GM23338 (cell line): ENCODE measurements at regions not wholly inside any gene's neighbourhood (a gene's known extent, or its start where the extent isn't known, plus 50 kb on each side); places are given as distances from the start of the nearest gene placed in this dataset.

Experiments
- ATAC-seq: fragments of 200-7000 bp; cut with Tn5 transposase; 3 replicates; pipeline ENCODE4 v1.9.1; 2020
- DNase-seq: peaks from one replicate; pipeline ENCODE4 v3.0.0-alpha.2; 2015; ENCODE audit warnings: low spot score
- H2AFZ ChIP-seq: fragments of 200-600 bp; sonication (generic); 2 replicates; pipeline ENCODE4 v1.8.0; 2016; ENCODE audit warnings: antibody characterized with exemption, mild to moderate bottlenecking, moderate library complexity
- H3F3A ChIP-seq: fragments of 200-600 bp; sonication (generic); replicated peaks from 2 replicates; pipeline ENCODE4 v1.8.0; 2017; ENCODE audit warnings: antibody characterized with exemption, mixed run types, low read depth
- H3K27ac ChIP-seq: fragments of 200-600 bp; sonication (generic); 2 replicates; pipeline ENCODE4 v1.6.1; 2016; ENCODE audit warnings: low read depth
- H3K27me3 ChIP-seq: fragments of 200-600 bp; sonication (generic); 2 replicates; pipeline ENCODE4 v1.8.0; 2016; ENCODE audit warnings: mild to moderate bottlenecking, mixed run types, moderate library complexity; ENCODE audit not compliant: insufficient read depth
- H3K36me3 ChIP-seq: fragments of 200-600 bp; sonication (generic); 2 replicates; pipeline ENCODE4 v1.8.0; 2016; ENCODE audit warnings: mild to moderate bottlenecking; ENCODE audit not compliant: insufficient read depth
- H3K4me1 ChIP-seq: fragments of 200-600 bp; sonication (generic); 2 replicates; pipeline ENCODE4 v1.8.0; 2016; ENCODE audit warnings: mild to moderate bottlenecking, moderate library complexity; ENCODE audit not compliant: insufficient read depth
- H3K4me2 ChIP-seq: fragments of 200-600 bp; sonication (generic); 2 replicates; pipeline ENCODE4 v1.7.1; 2017; ENCODE audit warnings: mixed run types
- H3K4me3 ChIP-seq: fragments of 200-600 bp; sonication (generic); 2 replicates; pipeline ENCODE4 v1.6.1; 2016; ENCODE audit warnings: mixed run types
- H3K79me2 ChIP-seq: fragments of 200-600 bp; sonication (generic); replicated peaks from 2 replicates; pipeline ENCODE4 v1.8.0; 2017; ENCODE audit warnings: mild to moderate bottlenecking; ENCODE audit not compliant: insufficient read depth
- H3K9me2 ChIP-seq: fragments of 200-600 bp; sonication (generic); 2 replicates; pipeline ENCODE4 v1.8.0; 2017; ENCODE audit not compliant: insufficient read depth
- H4K20me1 ChIP-seq: fragments of 200-600 bp; sonication (generic); replicated peaks from 2 replicates; pipeline ENCODE4 v1.8.0; 2017; ENCODE audit warnings: mild to moderate bottlenecking; ENCODE audit not compliant: insufficient read depth
- H3K27ac Mint-ChIP-seq: 2 replicates; pipeline ENCODE4 v1.8.0; 2020; ENCODE audit warnings: inconsistent platforms, mild to moderate bottlenecking, moderate library complexity, mixed read lengths
- H3K27me3 Mint-ChIP-seq: 3 replicates; pipeline ENCODE4 v1.8.0; 2022; ENCODE audit warnings: low read depth, mild to moderate bottlenecking, moderate library complexity, mixed read lengths, inconsistent platforms; ENCODE audit not compliant: insufficient read depth, poor library complexity
- H3K36me3 Mint-ChIP-seq: 3 replicates; pipeline ENCODE4 v1.8.0; 2021; ENCODE audit warnings: low read depth, mild to moderate bottlenecking, inconsistent platforms, moderate library complexity, mixed read lengths
- H3K4me1 Mint-ChIP-seq: 3 replicates; pipeline ENCODE4 v1.8.0; 2020; ENCODE audit warnings: mild to moderate bottlenecking, inconsistent platforms, mixed read lengths
- H3K4me3 Mint-ChIP-seq: 3 replicates; pipeline ENCODE4 v1.8.0; 2021; ENCODE audit warnings: moderate library complexity, mild to moderate bottlenecking, inconsistent platforms, mixed read lengths
- H3K9me3 Mint-ChIP-seq: 3 replicates; pipeline ENCODE4 v1.8.0; 2020; ENCODE audit warnings: moderate library complexity, mild to moderate bottlenecking, inconsistent platforms, mixed read lengths
- CREB1 ChIP-seq: fragments of 250-450 bp; sonication (Bioruptor Pico); IDR thresholded peaks from 2 replicates; pipeline ENCODE4 v1.5.0; 2020; ENCODE audit warnings: low read depth, mild to moderate bottlenecking, moderate library complexity
- ETS1 ChIP-seq: IDR thresholded peaks from 2 replicates; pipeline ENCODE4 v1.6.1; 2016; ENCODE audit warnings: antibody characterized with exemption
- EZH2 ChIP-seq: fragments of 200-600 bp; sonication (generic); IDR thresholded peaks from one replicate; pipeline ENCODE4 v1.8.0; 2017; ENCODE audit warnings: antibody characterized with exemption, mild to moderate bottlenecking, low read depth; ENCODE audit not compliant: unreplicated experiment
- EZH2phosphoT487 ChIP-seq: fragments of 200-600 bp; sonication (generic); IDR thresholded peaks from one replicate; pipeline ENCODE4 v1.8.1; 2018; ENCODE audit warnings: antibody characterized with exemption; ENCODE audit not compliant: unreplicated experiment
- JUNB ChIP-seq: IDR thresholded peaks from one replicate; pipeline ENCODE4 v1.6.1; 2016; ENCODE audit warnings: antibody characterized with exemption; ENCODE audit not compliant: unreplicated experiment
- NANOG ChIP-seq: IDR thresholded peaks from 2 replicates; pipeline ENCODE4 v1.6.1; 2016; ENCODE audit warnings: antibody characterized with exemption, borderline replicate concordance
- POLR2AphosphoS5 ChIP-seq: IDR thresholded peaks from 2 replicates; pipeline ENCODE4 v1.6.1; 2016; ENCODE audit warnings: antibody characterized with exemption, low read depth
- STAT1 ChIP-seq: IDR thresholded peaks from one replicate; pipeline ENCODE4 v1.6.1; 2016; ENCODE audit warnings: antibody characterized with exemption; ENCODE audit not compliant: unreplicated experiment
- ZNF114 ChIP-seq: fragments of 250-450 bp; sonication (Bioruptor Pico); IDR thresholded peaks from 2 replicates; pipeline ENCODE4 v1.5.0; 2020; ENCODE audit warnings: mild to moderate bottlenecking, moderate library complexity
- ZNF331 ChIP-seq: fragments of 250-450 bp; sonication (Bioruptor Pico); IDR thresholded peaks from 2 replicates; pipeline ENCODE4 v1.5.0; 2020; ENCODE audit warnings: low read depth, mild to moderate bottlenecking, moderate library complexity
- TF ChIP-seq, protein P1 (sequence below): fragments of 250-450 bp; sonication (Bioruptor Pico); IDR thresholded peaks from 2 replicates; pipeline ENCODE4 v1.5.0; 2020; ENCODE audit warnings: mild to moderate bottlenecking, moderate library complexity
- TF ChIP-seq, protein P2 (sequence below), 2 experiments: fragments of 200-600 bp in 1 of 2; sonication (generic) in 1 of 2; conservative IDR thresholded peaks; 2 replicates each; pipeline versions ENCODE4 v1.5.1 to v1.6.1; 2016 to 2017; ENCODE audit warnings: antibody characterized with exemption in 2 of 2, low read depth in 2 of 2, mild to moderate bottlenecking in 2 of 2, moderate library complexity in 1 of 2
- TF ChIP-seq, protein P3 (sequence below): IDR thresholded peaks from one replicate; pipeline ENCODE4 v1.6.1; 2018; ENCODE audit warnings: antibody characterized with exemption; ENCODE audit not compliant: unreplicated experiment

DNA sequence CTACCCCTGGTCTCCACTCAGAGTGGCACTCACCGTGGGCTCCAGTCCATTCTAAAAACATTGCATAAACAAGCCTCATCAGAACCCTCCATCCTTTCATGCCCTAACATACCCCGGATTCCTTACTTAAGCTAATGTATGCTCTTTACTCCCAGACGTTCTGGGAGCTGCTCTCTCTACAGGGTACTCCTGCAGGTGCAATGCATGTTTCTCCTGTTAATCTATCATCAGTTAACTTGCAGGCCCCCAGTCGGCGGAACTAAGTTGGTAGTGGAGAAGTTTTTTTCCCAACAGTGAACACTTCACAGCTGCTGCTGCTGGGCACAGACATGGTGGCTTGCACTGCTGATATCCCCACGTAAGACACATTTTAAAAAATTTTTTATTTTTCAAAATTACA is 161.6 kb upstream of the FAT1 start:
- Histone ChIP-seq H3F3A (no peaks in the 10 kb centered on the region), H3K9me2 (no peaks in the 10 kb centered on the region), H4K20me1 (no peaks in the 10 kb centered on the region), H3K79me2 (no peaks in the 10 kb centered on the region), H3K4me1 (peaks cover 26% of the 10 kb centered on the region), H3K4me2 (no peak overlapping the region), H2AFZ (no peak overlapping the region), H3K27me3 (no peaks in the 10 kb centered on the region), H3K27ac (no peak overlapping the region), H3K36me3 (no peaks in the 10 kb centered on the region), H3K4me3 (no peak overlapping the region)
- no peak overlapping the region for H3K4me3 Mint-ChIP-seq
- ATAC-seq (peak; percentile 81), DNase-seq (peak; percentile 63)
- peaks cover 10% of the 10 kb centered on the region for H3K27me3 Mint-ChIP-seq
- peaks cover 6% of the 10 kb centered on the region; the same call in 2 of the 3 replicates for H3K36me3 Mint-ChIP-seq
- peaks cover 42% of the 10 kb centered on the region for H3K4me1 Mint-ChIP-seq
- H3K27ac Mint-ChIP-seq: no peak overlapping the region
- TF ChIP-seq STAT1: no peak
- no peak for TF ChIP-seq EZH2phosphoT487
- TF ChIP-seq, protein P1, sequence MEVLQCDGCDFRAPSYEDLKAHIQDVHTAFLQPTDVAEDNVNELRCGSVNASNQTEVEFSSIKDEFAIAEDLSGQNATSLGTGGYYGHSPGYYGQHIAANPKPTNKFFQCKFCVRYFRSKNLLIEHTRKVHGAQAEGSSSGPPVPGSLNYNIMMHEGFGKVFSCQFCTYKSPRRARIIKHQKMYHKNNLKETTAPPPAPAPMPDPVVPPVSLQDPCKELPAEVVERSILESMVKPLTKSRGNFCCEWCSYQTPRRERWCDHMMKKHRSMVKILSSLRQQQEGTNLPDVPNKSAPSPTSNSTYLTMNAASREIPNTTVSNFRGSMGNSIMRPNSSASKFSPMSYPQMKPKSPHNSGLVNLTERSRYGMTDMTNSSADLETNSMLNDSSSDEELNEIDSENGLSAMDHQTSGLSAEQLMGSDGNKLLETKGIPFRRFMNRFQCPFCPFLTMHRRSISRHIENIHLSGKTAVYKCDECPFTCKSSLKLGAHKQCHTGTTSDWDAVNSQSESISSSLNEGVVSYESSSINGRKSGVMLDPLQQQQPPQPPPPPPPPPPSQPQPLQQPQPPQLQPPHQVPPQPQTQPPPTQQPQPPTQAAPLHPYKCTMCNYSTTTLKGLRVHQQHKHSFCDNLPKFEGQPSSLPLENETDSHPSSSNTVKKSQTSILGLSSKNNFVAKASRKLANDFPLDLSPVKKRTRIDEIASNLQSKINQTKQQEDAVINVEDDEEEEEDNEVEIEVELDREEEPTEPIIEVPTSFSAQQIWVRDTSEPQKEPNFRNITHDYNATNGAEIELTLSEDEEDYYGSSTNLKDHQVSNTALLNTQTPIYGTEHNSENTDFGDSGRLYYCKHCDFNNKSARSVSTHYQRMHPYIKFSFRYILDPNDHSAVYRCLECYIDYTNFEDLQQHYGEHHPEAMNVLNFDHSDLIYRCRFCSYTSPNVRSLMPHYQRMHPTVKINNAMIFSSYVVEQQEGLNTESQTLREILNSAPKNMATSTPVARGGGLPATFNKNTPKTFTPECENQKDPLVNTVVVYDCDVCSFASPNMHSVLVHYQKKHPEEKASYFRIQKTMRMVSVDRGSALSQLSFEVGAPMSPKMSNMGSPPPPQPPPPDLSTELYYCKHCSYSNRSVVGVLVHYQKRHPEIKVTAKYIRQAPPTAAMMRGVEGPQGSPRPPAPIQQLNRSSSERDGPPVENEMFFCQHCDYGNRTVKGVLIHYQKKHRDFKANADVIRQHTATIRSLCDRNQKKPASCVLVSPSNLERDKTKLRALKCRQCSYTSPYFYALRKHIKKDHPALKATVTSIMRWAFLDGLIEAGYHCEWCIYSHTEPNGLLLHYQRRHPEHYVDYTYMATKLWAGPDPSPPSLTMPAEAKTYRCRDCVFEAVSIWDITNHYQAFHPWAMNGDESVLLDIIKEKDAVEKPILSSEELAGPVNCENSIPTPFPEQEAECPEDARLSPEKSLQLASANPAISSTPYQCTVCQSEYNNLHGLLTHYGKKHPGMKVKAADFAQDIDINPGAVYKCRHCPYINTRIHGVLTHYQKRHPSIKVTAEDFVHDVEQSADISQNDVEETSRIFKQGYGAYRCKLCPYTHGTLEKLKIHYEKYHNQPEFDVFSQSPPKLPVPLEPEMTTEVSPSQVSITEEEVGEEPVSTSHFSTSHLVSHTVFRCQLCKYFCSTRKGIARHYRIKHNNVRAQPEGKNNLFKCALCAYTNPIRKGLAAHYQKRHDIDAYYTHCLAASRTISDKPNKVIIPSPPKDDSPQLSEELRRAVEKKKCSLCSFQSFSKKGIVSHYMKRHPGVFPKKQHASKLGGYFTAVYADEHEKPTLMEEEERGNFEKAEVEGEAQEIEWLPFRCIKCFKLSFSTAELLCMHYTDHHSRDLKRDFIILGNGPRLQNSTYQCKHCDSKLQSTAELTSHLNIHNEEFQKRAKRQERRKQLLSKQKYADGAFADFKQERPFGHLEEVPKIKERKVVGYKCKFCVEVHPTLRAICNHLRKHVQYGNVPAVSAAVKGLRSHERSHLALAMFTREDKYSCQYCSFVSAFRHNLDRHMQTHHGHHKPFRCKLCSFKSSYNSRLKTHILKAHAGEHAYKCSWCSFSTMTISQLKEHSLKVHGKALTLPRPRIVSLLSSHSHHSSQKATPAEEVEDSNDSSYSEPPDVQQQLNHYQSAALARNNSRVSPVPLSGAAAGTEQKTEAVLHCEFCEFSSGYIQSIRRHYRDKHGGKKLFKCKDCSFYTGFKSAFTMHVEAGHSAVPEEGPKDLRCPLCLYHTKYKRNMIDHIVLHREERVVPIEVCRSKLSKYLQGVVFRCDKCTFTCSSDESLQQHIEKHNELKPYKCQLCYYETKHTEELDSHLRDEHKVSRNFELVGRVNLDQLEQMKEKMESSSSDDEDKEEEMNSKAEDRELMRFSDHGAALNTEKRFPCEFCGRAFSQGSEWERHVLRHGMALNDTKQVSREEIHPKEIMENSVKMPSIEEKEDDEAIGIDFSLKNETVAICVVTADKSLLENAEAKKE: no peak
- TF ChIP-seq, protein P2, sequence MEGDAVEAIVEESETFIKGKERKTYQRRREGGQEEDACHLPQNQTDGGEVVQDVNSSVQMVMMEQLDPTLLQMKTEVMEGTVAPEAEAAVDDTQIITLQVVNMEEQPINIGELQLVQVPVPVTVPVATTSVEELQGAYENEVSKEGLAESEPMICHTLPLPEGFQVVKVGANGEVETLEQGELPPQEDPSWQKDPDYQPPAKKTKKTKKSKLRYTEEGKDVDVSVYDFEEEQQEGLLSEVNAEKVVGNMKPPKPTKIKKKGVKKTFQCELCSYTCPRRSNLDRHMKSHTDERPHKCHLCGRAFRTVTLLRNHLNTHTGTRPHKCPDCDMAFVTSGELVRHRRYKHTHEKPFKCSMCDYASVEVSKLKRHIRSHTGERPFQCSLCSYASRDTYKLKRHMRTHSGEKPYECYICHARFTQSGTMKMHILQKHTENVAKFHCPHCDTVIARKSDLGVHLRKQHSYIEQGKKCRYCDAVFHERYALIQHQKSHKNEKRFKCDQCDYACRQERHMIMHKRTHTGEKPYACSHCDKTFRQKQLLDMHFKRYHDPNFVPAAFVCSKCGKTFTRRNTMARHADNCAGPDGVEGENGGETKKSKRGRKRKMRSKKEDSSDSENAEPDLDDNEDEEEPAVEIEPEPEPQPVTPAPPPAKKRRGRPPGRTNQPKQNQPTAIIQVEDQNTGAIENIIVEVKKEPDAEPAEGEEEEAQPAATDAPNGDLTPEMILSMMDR (conservative IDR thresholded peaks at IDR 0.05; ENCODE audit: low read depth in 2 of 2): no peak
- no peak for TF ChIP-seq ZNF331
- TF ChIP-seq NANOG: no peak
- no peak for TF ChIP-seq CREB1 (CRISPR knock-in tag)
- no peak for TF ChIP-seq EZH2
- TF ChIP-seq ETS1: no peak
- TF ChIP-seq ZNF114 (CRISPR knock-in tag): no peak
- TF ChIP-seq POLR2AphosphoS5: no peak
- TF ChIP-seq JUNB: no peak
- TF ChIP-seq, protein P3, sequence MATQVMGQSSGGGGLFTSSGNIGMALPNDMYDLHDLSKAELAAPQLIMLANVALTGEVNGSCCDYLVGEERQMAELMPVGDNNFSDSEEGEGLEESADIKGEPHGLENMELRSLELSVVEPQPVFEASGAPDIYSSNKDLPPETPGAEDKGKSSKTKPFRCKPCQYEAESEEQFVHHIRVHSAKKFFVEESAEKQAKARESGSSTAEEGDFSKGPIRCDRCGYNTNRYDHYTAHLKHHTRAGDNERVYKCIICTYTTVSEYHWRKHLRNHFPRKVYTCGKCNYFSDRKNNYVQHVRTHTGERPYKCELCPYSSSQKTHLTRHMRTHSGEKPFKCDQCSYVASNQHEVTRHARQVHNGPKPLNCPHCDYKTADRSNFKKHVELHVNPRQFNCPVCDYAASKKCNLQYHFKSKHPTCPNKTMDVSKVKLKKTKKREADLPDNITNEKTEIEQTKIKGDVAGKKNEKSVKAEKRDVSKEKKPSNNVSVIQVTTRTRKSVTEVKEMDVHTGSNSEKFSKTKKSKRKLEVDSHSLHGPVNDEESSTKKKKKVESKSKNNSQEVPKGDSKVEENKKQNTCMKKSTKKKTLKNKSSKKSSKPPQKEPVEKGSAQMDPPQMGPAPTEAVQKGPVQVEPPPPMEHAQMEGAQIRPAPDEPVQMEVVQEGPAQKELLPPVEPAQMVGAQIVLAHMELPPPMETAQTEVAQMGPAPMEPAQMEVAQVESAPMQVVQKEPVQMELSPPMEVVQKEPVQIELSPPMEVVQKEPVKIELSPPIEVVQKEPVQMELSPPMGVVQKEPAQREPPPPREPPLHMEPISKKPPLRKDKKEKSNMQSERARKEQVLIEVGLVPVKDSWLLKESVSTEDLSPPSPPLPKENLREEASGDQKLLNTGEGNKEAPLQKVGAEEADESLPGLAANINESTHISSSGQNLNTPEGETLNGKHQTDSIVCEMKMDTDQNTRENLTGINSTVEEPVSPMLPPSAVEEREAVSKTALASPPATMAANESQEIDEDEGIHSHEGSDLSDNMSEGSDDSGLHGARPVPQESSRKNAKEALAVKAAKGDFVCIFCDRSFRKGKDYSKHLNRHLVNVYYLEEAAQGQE: no peak
- H3K9me3 Mint-ChIP-seq: peaks cover 8% of the 10 kb centered on the region
